Skeletal muscle satellite cell (primary cell): ENCODE measurements at regions not wholly inside any gene's neighbourhood (a gene's known extent, or its start where the extent isn't known, plus 50 kb on each side); places are given as distances from the start of the nearest gene placed in this dataset.

Experiments used
- H3K27me3 ChIP-seq: 2 replicates; pipeline ENCODE4 v1.7.0; 2013; ENCODE audit warnings: low read length; ENCODE audit not compliant: control insufficient read depth, insufficient read depth
- H3K36me3 ChIP-seq: 2 replicates; pipeline ENCODE4 v1.7.0; 2013; ENCODE audit warnings: mild to moderate bottlenecking, control low read depth, low read length; ENCODE audit not compliant: insufficient read depth
- H3K4me1 ChIP-seq: 2 replicates; pipeline ENCODE4 v1.7.0; 2013; ENCODE audit warnings: low read length; ENCODE audit not compliant: control insufficient read depth, insufficient read depth
- H3K4me2 ChIP-seq: 2 replicates; pipeline ENCODE4 v1.7.0; 2013; ENCODE audit warnings: mild to moderate bottlenecking, low read length
- H3K4me3 ChIP-seq: 2 replicates; pipeline ENCODE4 v1.7.0; 2013; ENCODE audit warnings: low read length
- H3K9ac ChIP-seq: 2 replicates; pipeline ENCODE4 v1.7.0; 2013; ENCODE audit warnings: mild to moderate bottlenecking, low read depth, low read length, moderate library complexity
- H3K9me3 ChIP-seq: replicated peaks from 2 replicates; pipeline ENCODE4 v1.7.0; 2013; ENCODE audit warnings: mild to moderate bottlenecking, control low read depth, low read length

GRCh38 chr1:207223162-207223561 lies 98.3 kb upstream of the CD55 start:
- Histone ChIP-seq H3K4me2 (no peak overlapping the region), H3K9ac (no peak overlapping the region)

GRCh38 chr1:207224666-207225065 lies 96.8 kb upstream of the CD55 start:
- H3K4me1 ChIP-seq, result no peaks in the 10 kb centered on the region
- H3K36me3 ChIP-seq, result no peaks in the 10 kb centered on the region
- no peak overlapping the region for H3K4me3 ChIP-seq
- no peak overlapping the region for H3K9ac ChIP-seq
- peaks cover 3% of the 10 kb centered on the region for H3K27me3 ChIP-seq
- no peaks in the 10 kb centered on the region for H3K9me3 ChIP-seq
- no peak overlapping the region for H3K4me2 ChIP-seq

More at GRCh38 chr1:207223162-207223561, 98.3 kb upstream of the CD55 start:
- no peaks in the 10 kb centered on the region for H3K27me3 ChIP-seq
- no peaks in the 10 kb centered on the region for H3K9me3 ChIP-seq
- no peaks in the 10 kb centered on the region for H3K36me3 ChIP-seq
- no peak overlapping the region for H3K4me3 ChIP-seq
- H3K4me1 ChIP-seq, result no peaks in the 10 kb centered on the region

GRCh38 chr1:207227131-207227630 lies 94.3 kb upstream of the CD55 start:
- Histone ChIP-seq H3K36me3 (no peaks in the 10 kb centered on the region), H3K27me3 (peaks cover 3% of the 10 kb centered on the region), H3K9ac (no peak overlapping the region), H3K4me1 (no peaks in the 10 kb centered on the region), H3K4me2 (no peak overlapping the region), H3K4me3 (no peak overlapping the region), H3K9me3 (no peaks in the 10 kb centered on the region)

- Histone ChIP-seq H3K4me2 (no peak overlapping the region), H3K36me3 (no peaks in the 10 kb centered on the region), H3K9me3 (no peaks in the 10 kb centered on the region), H3K9ac (no peak overlapping the region), H3K4me3 (no peak overlapping the region), H3K4me1 (no peaks in the 10 kb centered on the region), H3K27me3 (peaks cover 3% of the 10 kb centered on the region)
Measured at GRCh38 chr1:207228987-207229386, 92.5 kb upstream of the CD55 start.

GRCh38 chr1:207230441-207230840 lies 91.0 kb upstream of the CD55 start:
- Histone ChIP-seq H3K4me3 (no peak overlapping the region), H3K9ac (no peak overlapping the region), H3K4me2 (no peak overlapping the region), H3K9me3 (no peaks in the 10 kb centered on the region), H3K36me3 (no peaks in the 10 kb centered on the region), H3K27me3 (peaks cover 3% of the 10 kb centered on the region), H3K4me1 (no peaks in the 10 kb centered on the region)

GRCh38 chr1:207234690-207235089 lies 86.8 kb upstream of the CD55 start:
- Histone ChIP-seq H3K9ac (no peak overlapping the region), H3K4me1 (no peaks in the 10 kb centered on the region), H3K27me3 (no peaks in the 10 kb centered on the region), H3K4me3 (no peak overlapping the region), H3K9me3 (no peaks in the 10 kb centered on the region), H3K4me2 (no peak overlapping the region), H3K36me3 (no peaks in the 10 kb centered on the region)

- Histone ChIP-seq H3K4me1 (peaks cover 36% of the 10 kb centered on the region), H3K4me2 (no peak overlapping the region), H3K9ac (no peak overlapping the region), H3K27me3 (no peaks in the 10 kb centered on the region), H3K36me3 (no peaks in the 10 kb centered on the region), H3K4me3 (no peak overlapping the region), H3K9me3 (no peaks in the 10 kb centered on the region)
Measured at GRCh38 chr1:207239874-207240273, 81.6 kb upstream of the CD55 start.

- no peaks in the 10 kb centered on the region for H3K27me3 ChIP-seq
- H3K9ac ChIP-seq, result no peak overlapping the region
- H3K4me1 ChIP-seq, result peaks cover 43% of the 10 kb centered on the region
- H3K4me2 ChIP-seq, result no peak overlapping the region
- H3K4me3 ChIP-seq, result no peak overlapping the region
- no peaks in the 10 kb centered on the region for H3K9me3 ChIP-seq
- H3K36me3 ChIP-seq, result no peaks in the 10 kb centered on the region
Measured at GRCh38 chr1:207240325-207241101, 81.0 kb upstream of the CD55 start.

- Histone ChIP-seq H3K27me3 (no peaks in the 10 kb centered on the region), H3K9me3 (no peaks in the 10 kb centered on the region), H3K9ac (no peak overlapping the region), H3K4me2 (no peak overlapping the region), H3K36me3 (no peaks in the 10 kb centered on the region), H3K4me1 (peaks cover 43% of the 10 kb centered on the region), H3K4me3 (no peak overlapping the region)
Measured at GRCh38 chr1:207241164-207241934, 80.1 kb upstream of the CD55 start.

- Histone ChIP-seq H3K9ac (no peak overlapping the region), H3K4me2 (peak overlapping the region; percentile 41), H3K9me3 (no peaks in the 10 kb centered on the region), H3K4me1 (peaks cover 43% of the 10 kb centered on the region), H3K36me3 (no peaks in the 10 kb centered on the region), H3K4me3 (no peak overlapping the region), H3K27me3 (no peaks in the 10 kb centered on the region)
Measured at GRCh38 chr1:207243442-207244408, 77.8 kb upstream of the CD55 start.

- H3K4me2 ChIP-seq, result no peak overlapping the region
Measured at GRCh38 chr1:207244409-207244801, 77.1 kb upstream of the CD55 start.

More at GRCh38 chr1:207244409-207244801, 77.1 kb upstream of the CD55 start:
- H3K9ac ChIP-seq, result no peak overlapping the region
- H3K36me3 ChIP-seq, result no peaks in the 10 kb centered on the region
- H3K4me1 ChIP-seq, result peaks cover 43% of the 10 kb centered on the region
- no peaks in the 10 kb centered on the region for H3K9me3 ChIP-seq
- H3K27me3 ChIP-seq, result no peaks in the 10 kb centered on the region
- no peak overlapping the region for H3K4me3 ChIP-seq
